Activated T-cell treated with anti-CD3 and anti-CD28 coated beads, Interleukin-2, amount 50 U/mL, for 24 hours (primary cell): ENCODE measurements at regions not wholly inside any gene's neighbourhood (a gene's known extent, or its start where the extent isn't known, plus 50 kb on each side); places are given as distances from the start of the nearest gene placed in this dataset.

Experiments
- DNase-seq: peaks from one replicate; pipeline ENCODE4 v3.0.0-alpha.2; 2020
- H3K27ac Mint-ChIP-seq: 2 replicates; pipeline ENCODE4 v1.8.0; 2020; ENCODE audit warnings: mild to moderate bottlenecking, mixed read lengths
- H3K27me3 Mint-ChIP-seq: 2 replicates; pipeline ENCODE4 v1.8.0; 2020; ENCODE audit warnings: mixed read lengths
- H3K36me3 Mint-ChIP-seq: 2 replicates; pipeline ENCODE4 v1.8.0; 2020; ENCODE audit warnings: low read depth, mixed read lengths
- H3K4me1 Mint-ChIP-seq: 2 replicates; pipeline ENCODE4 v1.8.0; 2020; ENCODE audit warnings: low read depth, mixed read lengths
- H3K4me3 Mint-ChIP-seq: 2 replicates; pipeline ENCODE4 v1.8.0; 2020; ENCODE audit warnings: mild to moderate bottlenecking, moderate library complexity, mixed read lengths
- H3K9me3 Mint-ChIP-seq: 2 replicates; pipeline ENCODE4 v1.8.0; 2020; ENCODE audit warnings: mixed read lengths

DNA sequence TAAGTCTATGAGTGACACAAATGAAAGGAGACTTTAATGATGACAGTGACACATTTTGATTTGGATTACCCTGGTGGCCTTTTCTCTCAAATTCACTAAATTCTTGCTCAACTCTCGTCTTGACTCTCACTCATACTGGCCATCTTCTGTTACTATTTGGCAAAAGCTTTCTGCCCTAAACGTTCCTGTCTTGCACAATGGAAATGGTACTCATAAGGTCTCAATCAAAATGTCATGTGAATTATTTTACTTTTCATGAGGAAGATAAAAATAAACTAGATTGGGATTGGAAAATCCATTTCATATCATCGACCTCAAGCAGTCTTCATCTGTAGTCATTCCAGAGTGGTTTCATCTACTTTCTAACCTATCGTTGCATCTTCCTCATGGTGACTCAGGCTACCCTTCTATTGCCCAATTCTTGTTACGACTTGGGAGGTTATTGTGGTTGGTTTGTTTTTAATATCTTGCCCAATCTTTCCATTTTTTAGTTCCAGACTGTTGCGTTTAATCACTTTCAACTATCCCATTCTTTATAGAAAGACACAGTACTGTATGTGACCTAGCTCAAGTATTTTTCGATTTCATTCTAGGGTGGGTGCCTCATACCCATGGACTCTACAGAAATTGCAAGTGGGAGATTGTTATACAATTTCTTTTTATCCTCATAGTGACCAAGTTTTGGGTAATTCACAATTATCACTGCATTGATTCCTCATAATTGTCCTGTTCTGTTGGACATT, 317.2 kb upstream of the KCNJ16 start:
- Mint-ChIP-seq H3K4me1 (no peaks in the 10 kb centered on the region), H3K36me3 (no peaks in the 10 kb centered on the region), H3K27ac (no peak overlapping the region), H3K27me3 (no peaks in the 10 kb centered on the region), H3K4me3 (no peak overlapping the region), H3K9me3 (no peaks in the 10 kb centered on the region)
- no peak for DNase-seq

DNA sequence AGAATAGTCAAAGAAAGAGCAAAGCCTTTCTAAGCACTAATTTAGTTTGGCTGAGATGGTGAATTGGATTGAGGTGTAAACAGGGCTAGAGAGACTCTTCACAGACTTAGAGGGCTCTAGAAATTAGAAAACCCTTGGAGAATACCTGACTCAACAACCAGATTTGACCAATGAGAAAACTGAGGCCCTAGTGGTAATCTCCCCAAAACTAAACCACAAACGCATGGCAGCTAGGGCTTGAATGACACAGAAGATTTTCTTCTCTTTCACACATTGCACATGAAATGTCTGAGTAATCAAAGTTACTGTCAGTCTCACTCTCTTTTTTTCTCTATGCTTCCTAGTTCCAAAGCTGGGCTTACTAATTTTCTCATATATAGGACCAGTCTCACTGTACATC, 314.5 kb upstream of the KCNJ16 start:
- Mint-ChIP-seq H3K27me3 (no peaks in the 10 kb centered on the region), H3K9me3 (no peaks in the 10 kb centered on the region), H3K4me3 (no peak overlapping the region), H3K36me3 (no peaks in the 10 kb centered on the region), H3K4me1 (no peaks in the 10 kb centered on the region), H3K27ac (no peak overlapping the region)
- no peak for DNase-seq

DNA sequence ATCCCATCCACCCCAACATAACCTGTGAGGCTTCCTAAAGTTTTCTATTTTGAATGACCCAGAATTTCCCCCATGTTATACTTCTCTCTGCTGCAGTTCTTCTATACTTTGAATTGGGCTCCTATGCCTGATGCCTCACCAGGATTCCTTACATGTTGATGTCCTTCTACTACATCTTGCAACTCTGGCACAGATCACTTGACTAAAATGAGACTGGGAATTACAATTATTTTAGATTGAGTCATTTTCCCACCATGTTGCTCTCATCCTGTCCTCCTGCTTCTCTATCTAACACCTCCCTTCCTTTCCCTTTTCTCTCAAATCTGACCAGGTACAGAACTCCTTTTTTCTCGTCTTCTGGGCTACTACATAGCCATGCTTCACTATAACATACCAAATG, 314.0 kb upstream of the KCNJ16 start:
- no peak for DNase-seq
- Mint-ChIP-seq H3K36me3 (no peaks in the 10 kb centered on the region), H3K4me3 (no peak overlapping the region), H3K27me3 (no peaks in the 10 kb centered on the region), H3K9me3 (no peaks in the 10 kb centered on the region), H3K4me1 (no peaks in the 10 kb centered on the region), H3K27ac (no peak overlapping the region)

DNA sequence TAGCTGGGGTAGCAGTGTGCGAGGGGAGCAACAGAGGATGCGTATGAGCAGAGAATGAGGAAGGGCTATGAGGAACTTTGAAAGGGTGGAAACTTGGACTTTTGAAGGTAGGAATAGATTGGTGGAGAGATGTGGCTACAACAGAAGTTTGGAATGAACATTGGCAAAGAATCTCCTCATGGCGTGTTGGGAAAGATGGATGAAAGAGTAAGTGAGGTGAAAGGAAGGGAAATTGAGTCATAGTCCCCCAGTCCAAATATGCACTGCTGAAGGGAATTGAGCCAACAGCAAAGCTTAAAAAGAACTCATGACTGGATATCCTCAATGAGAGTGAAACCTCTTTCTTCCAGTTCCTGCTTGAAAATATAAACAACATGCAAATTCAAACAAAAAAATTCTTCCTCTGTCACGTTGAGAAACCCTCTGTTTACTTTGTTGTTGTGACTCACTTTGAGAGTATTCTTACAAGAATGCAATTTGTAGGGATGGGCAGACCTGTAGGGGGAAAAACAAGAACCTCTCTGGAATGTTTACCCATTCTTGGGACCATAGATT, 313.2 kb upstream of the KCNJ16 start:
- Mint-ChIP-seq H3K36me3 (no peaks in the 10 kb centered on the region), H3K4me1 (no peaks in the 10 kb centered on the region), H3K9me3 (no peaks in the 10 kb centered on the region)

DNA sequence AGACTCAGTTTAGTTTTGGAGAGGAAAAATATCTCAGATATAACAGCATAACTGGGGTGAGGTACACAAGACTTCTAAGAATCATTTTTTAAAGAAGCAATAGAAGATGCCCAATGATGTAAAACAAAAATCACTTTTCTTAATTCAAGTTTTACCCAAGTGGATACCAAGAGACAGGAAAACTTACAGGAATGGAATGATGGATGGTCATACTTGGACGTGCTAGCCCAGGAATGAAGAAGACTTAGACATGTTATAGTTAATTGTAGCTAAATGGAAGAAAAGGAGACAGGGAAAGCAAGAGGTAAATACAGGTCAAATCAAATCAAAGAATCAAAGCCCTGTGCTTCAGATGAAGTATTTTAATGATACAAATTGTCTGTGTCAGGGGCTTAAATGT, 312.7 kb upstream of the KCNJ16 start:
- H3K4me1 Mint-ChIP-seq = no peaks in the 10 kb centered on the region
- H3K27ac Mint-ChIP-seq = no peak overlapping the region
- H3K36me3 Mint-ChIP-seq = no peaks in the 10 kb centered on the region
- H3K9me3 Mint-ChIP-seq = no peaks in the 10 kb centered on the region
- DNase-seq = no peak
- H3K4me3 Mint-ChIP-seq = no peak overlapping the region
- no peaks in the 10 kb centered on the region for H3K27me3 Mint-ChIP-seq

More for the DNA sequence above, 313.2 kb upstream of the KCNJ16 start:
- Mint-ChIP-seq H3K4me3 (no peak overlapping the region), H3K27me3 (no peaks in the 10 kb centered on the region), H3K27ac (no peak overlapping the region)
- DNase-seq = no peak

DNA sequence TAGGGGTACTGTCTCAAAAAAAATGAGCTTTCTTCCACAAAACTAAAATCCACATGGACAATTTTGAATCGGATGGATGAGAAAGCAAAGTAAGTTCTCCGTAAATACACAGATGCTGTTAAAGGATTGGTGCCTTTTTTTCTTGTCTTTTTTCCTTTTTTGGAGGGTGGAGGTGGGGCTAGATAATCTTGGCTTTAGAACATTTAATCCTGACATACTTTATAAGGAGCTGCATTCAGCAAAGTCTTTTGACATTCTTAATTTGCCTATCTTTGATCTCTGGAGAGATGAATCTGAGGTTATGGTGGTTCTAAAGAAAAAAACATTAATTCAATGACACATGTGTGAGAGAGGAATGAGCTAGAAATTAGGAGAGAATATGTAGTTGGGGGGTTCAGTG, 312.3 kb upstream of the KCNJ16 start:
- Mint-ChIP-seq H3K9me3 (no peaks in the 10 kb centered on the region), H3K4me3 (no peak overlapping the region), H3K36me3 (no peaks in the 10 kb centered on the region), H3K4me1 (no peaks in the 10 kb centered on the region), H3K27ac (no peak overlapping the region), H3K27me3 (no peaks in the 10 kb centered on the region)
- no peak for DNase-seq

DNA sequence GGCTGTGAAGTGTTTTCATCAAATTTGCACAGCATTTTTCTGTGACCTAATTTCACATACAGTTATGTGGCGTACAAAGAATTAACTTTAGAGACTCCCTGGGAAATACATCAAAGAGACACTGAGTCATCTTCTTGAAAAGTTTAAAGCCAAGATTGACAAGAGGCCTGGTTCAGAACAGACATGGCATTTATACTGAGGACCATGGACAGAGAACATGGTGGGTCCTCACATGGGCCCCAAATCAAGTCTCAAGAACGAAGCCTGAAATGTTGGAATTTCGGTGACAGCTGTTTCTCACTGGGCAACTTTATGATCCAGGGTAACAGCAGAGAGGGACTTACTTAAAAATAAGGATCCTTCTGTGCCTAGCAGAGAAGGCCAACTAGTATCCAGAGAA, 311.5 kb upstream of the KCNJ16 start:
- no peaks in the 10 kb centered on the region for H3K4me1 Mint-ChIP-seq
- H3K9me3 Mint-ChIP-seq = no peaks in the 10 kb centered on the region
- H3K27me3 Mint-ChIP-seq = peaks cover under 1% of the 10 kb centered on the region
- no peaks in the 10 kb centered on the region for H3K36me3 Mint-ChIP-seq
- H3K4me3 Mint-ChIP-seq = no peak overlapping the region
- no peak overlapping the region for H3K27ac Mint-ChIP-seq
- DNase-seq = no peak

DNA sequence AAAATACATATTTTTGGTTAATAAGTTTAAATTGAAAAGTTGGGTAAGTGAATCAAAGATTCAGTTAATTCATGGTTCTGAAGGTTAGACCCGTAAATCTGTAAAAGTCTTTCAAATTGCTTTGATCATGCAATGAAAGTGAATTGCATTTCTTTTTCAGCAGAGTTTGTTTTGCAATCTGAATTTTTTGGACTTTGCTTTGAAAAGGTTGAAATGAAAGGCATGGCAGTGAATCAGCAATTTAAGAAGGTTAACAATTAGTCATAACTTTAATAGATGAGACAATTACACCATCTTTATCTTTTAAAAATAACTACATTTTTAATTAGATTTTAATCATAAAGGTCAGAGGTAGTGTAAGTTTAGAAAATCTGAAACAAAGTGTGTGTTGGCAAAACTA, 310.9 kb upstream of the KCNJ16 start:
- Mint-ChIP-seq H3K9me3 (no peaks in the 10 kb centered on the region), H3K36me3 (no peaks in the 10 kb centered on the region), H3K4me3 (no peak overlapping the region), H3K27me3 (peaks cover 7% of the 10 kb centered on the region), H3K27ac (no peak overlapping the region), H3K4me1 (no peaks in the 10 kb centered on the region)
- DNase-seq = no peak

DNA sequence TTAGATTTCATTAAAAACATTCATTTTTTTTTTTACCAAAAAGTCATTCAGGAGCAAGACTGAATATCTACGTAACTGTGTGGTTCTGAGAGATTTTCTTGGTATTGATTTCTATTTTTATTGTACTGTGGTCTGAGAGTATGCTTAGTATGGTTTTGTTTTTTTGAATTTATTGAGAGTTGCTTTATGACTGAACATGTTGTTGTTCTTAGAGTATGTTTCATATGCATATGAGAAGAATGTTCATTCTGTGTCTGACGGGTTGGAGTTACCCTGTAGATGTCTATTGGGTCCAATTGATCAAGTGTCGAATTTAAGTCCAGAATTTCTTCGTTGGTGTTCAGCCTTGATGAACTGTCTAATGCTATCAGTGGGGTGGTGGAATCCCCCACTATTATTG, 306.0 kb upstream of the KCNJ16 start:
- H3K27me3 Mint-ChIP-seq = peaks cover 8% of the 10 kb centered on the region
- H3K36me3 Mint-ChIP-seq = no peaks in the 10 kb centered on the region

DNA sequence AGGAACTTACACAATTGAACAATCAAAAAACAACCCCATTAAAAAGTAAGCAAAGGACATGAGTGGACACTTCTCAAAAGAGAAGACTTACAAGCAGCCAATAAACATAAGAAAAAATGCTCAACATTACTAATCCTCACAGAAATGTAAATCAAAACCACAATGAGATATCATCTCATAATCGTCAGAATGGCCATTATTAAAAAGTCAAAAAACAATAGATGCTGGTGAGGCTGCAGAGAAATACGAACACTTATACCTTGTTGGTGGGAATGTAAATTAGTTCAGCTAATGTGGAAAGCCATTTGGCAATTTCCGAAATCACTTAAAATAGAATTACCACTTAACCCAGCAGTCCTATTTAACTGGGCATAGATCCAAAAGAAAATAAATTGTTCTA, 301.9 kb upstream of the KCNJ16 start:
- H3K9me3 Mint-ChIP-seq = no peaks in the 10 kb centered on the region
- H3K36me3 Mint-ChIP-seq = no peaks in the 10 kb centered on the region
- H3K27ac Mint-ChIP-seq = no peak overlapping the region
- no peak overlapping the region for H3K4me3 Mint-ChIP-seq
- H3K27me3 Mint-ChIP-seq = peaks cover 8% of the 10 kb centered on the region
- H3K4me1 Mint-ChIP-seq = no peaks in the 10 kb centered on the region
- DNase-seq = no peak

More for the DNA sequence above, 306.0 kb upstream of the KCNJ16 start:
- no peak for DNase-seq
- no peak overlapping the region for H3K27ac Mint-ChIP-seq
- H3K4me3 Mint-ChIP-seq = no peak overlapping the region
- H3K4me1 Mint-ChIP-seq = no peaks in the 10 kb centered on the region
- H3K9me3 Mint-ChIP-seq = no peaks in the 10 kb centered on the region

DNA sequence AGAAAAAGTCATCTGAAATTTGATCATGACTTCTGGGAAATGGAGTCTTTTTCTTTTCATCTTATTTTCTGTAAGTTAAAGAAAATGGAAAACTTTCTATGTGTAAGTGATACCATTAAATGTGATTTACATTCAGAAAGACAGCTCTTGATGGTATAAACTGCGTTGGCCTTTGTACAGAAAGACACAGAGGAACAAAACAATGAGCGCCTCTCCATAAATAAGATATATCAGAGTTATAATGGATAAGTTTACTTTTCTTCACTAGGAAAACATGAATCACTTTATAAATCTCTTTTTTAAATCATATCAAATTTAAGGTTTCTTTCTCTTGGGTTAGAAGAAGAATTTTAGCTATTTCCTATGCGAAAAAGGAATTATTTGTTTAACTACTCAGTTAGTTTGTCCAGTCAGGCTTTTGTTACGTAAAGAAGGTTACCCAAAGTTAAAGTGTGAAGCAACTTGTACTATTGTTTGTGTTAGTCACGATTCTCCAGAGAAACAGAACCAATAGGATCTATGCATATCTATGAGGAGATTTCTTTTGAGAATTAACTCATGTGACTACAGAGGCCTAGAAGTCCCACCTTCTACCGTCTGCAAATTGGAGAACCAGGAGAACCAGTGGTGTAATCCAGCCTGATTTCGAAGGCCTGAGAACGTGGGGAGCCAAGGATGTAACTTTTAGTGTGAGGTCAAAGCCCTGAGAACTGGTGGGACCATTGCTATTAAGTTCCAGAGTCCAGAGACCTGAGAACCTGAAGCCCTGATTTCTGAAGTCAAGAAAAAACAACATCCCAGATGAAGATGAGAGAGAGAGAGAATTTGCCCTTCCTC, 295.4 kb upstream of the KCNJ16 start:
- no peaks in the 10 kb centered on the region for H3K4me1 Mint-ChIP-seq
- H3K36me3 Mint-ChIP-seq = no peaks in the 10 kb centered on the region
- H3K27ac Mint-ChIP-seq = no peak overlapping the region
- no peak overlapping the region for H3K4me3 Mint-ChIP-seq
- DNase-seq = no peak
- no peaks in the 10 kb centered on the region for H3K27me3 Mint-ChIP-seq
- peaks cover 3% of the 10 kb centered on the region for H3K9me3 Mint-ChIP-seq

DNA sequence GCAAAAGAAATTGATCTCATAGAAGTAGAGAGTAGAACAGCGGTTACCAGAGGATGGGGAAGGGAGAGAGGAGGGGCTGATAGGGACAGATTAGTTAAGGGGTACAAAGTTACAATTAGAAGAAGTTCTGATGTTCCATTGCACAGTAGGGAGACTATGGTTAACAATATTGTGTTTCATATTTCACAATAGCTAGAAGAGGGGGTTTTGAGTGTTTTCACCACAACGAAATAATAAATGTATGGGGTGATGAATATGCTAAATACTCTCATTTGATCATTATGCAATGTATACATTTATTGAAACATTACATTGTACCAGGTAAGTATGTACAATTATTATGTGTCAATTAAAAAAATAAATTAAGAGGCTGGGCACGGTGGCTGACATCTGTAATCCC, 291.2 kb upstream of the KCNJ16 start:
- Mint-ChIP-seq H3K4me1 (no peaks in the 10 kb centered on the region), H3K9me3 (peaks cover 6% of the 10 kb centered on the region), H3K27ac (no peak overlapping the region), H3K36me3 (no peaks in the 10 kb centered on the region), H3K4me3 (no peak overlapping the region), H3K27me3 (no peaks in the 10 kb centered on the region)
- DNase-seq = no peak

DNA sequence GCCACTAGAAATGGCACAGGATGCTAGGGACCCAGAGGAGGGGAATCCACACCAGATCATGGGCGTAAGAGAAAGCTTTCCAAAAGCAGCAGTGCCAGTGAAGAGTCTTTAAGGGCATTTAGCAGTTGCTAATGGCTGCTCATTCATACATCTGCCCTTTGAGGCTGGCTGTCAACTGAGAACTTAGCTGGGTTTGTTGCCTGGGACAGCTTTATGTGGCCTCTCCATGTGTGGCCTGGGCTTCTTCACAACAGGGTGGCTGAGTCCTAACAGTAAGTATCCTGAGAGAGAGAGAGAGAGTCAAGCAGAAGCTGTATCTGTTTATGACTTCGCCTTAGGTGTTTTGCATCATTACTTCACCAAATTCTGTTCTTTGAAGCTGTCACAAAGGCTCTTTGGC, 286.1 kb upstream of the KCNJ16 start:
- no peaks in the 10 kb centered on the region for H3K36me3 Mint-ChIP-seq
- H3K4me3 Mint-ChIP-seq = no peak overlapping the region
- peaks cover 5% of the 10 kb centered on the region for H3K9me3 Mint-ChIP-seq
- no peaks in the 10 kb centered on the region for H3K27me3 Mint-ChIP-seq
- DNase-seq = no peak
- H3K27ac Mint-ChIP-seq = no peak overlapping the region
- H3K4me1 Mint-ChIP-seq = no peaks in the 10 kb centered on the region

DNA sequence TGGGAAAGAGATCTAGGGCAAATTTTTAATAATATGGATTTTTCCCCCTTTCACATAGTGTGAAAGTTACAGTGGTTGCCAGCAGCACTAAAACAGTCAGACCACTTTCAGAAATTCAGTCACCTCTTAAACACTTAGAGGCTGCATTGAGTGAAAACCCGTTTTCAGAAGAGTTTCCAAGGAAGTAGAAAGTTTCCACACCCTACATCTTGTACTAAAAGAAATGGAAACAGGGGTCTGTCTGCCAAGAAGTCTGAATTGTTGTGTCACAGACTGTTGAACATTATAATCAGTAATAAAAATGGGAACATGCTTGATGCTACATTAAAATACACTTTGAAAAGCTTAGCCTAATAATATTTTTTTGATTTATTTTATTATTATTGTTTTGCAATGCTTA, 278.9 kb upstream of the KCNJ16 start:
- no peak overlapping the region for H3K4me3 Mint-ChIP-seq
- no peak overlapping the region for H3K27ac Mint-ChIP-seq
- H3K9me3 Mint-ChIP-seq = peaks cover 3% of the 10 kb centered on the region
- H3K27me3 Mint-ChIP-seq = no peaks in the 10 kb centered on the region
- no peaks in the 10 kb centered on the region for H3K36me3 Mint-ChIP-seq
- DNase-seq = no peak
- H3K4me1 Mint-ChIP-seq = no peaks in the 10 kb centered on the region

DNA sequence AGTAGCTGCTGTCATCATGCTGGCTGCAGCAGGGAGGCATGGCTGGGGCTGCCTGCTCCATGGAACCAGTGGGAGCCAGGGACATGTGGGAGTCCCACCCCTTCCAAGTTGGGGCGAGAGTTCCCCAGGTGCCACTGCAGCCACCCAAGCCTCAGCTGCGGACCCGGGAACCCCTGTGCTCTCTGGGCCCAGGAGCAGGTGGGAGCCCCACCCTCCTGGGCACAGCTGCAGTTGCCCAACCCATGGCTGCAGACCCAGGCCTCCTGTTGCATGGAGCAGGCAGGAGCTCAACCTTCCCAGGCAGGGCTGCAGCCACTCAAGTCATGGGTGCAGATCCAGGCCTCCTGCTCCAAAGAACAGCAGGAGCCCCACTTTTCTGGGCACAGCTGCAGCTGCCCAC, 274.2 kb upstream of the KCNJ16 start:
- Mint-ChIP-seq H3K4me1 (no peaks in the 10 kb centered on the region), H3K9me3 (no peaks in the 10 kb centered on the region), H3K4me3 (no peak overlapping the region), H3K36me3 (no peaks in the 10 kb centered on the region), H3K27me3 (no peaks in the 10 kb centered on the region), H3K27ac (no peak overlapping the region)
- no peak for DNase-seq
